ENCODE measurements at regions not wholly inside any gene's neighbourhood (a gene's known extent, or its start where the extent isn't known, plus 50 kb on each side); places are given as distances from the start of the nearest gene placed in this dataset.
A peak's percentile ranks its signal among the peaks of the same experiment; 100 is the strongest.

DNA sequence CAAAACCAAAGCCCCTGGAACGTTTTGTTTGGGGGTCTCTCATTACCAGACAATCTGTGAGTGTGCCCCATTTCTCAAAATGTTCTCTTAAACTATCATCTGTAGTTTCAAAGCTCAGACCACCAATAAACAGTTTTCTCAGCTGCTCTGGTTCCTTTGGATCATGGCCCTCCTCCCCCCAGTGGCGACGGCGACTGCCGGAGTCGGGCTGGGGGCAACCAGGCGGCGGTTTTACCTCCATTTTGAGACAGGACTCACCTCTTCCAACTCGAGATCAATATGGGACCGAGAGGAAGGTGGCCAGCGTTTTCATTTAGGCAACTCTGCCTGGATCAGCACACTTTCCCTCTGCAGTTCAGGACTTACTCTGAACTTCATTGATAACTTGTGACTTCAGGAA is 141.5 kb upstream of the ZNF32 start:
- ATAC-seq (ENCODE audit: low read depth) (no peak), DNase-seq (ENCODE audit: low spot score) (no peak)
- TF ChIP-seq, protein P1, sequence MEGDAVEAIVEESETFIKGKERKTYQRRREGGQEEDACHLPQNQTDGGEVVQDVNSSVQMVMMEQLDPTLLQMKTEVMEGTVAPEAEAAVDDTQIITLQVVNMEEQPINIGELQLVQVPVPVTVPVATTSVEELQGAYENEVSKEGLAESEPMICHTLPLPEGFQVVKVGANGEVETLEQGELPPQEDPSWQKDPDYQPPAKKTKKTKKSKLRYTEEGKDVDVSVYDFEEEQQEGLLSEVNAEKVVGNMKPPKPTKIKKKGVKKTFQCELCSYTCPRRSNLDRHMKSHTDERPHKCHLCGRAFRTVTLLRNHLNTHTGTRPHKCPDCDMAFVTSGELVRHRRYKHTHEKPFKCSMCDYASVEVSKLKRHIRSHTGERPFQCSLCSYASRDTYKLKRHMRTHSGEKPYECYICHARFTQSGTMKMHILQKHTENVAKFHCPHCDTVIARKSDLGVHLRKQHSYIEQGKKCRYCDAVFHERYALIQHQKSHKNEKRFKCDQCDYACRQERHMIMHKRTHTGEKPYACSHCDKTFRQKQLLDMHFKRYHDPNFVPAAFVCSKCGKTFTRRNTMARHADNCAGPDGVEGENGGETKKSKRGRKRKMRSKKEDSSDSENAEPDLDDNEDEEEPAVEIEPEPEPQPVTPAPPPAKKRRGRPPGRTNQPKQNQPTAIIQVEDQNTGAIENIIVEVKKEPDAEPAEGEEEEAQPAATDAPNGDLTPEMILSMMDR (IDR thresholded peaks at IDR 0.05; ENCODE audit: poor library complexity, severe bottlenecking): no peak
- H3K36me3 ChIP-seq (ENCODE audit: low read depth): no peaks in the 10 kb centered on the region
- no peak overlapping the region for H3K27ac ChIP-seq (ENCODE audit: poor library complexity, severe bottlenecking)
- no peaks in the 10 kb centered on the region for H3K27me3 ChIP-seq (ENCODE audit: insufficient read depth, poor library complexity, severe bottlenecking)
- no peaks in the 10 kb centered on the region for H3K9me3 ChIP-seq (ENCODE audit: severe bottlenecking)
- H3K4me1 ChIP-seq (ENCODE audit: insufficient read depth, poor library complexity, severe bottlenecking): no peaks in the 10 kb centered on the region
- H3K4me3 ChIP-seq (ENCODE audit: severe bottlenecking): no peak overlapping the region

DNA sequence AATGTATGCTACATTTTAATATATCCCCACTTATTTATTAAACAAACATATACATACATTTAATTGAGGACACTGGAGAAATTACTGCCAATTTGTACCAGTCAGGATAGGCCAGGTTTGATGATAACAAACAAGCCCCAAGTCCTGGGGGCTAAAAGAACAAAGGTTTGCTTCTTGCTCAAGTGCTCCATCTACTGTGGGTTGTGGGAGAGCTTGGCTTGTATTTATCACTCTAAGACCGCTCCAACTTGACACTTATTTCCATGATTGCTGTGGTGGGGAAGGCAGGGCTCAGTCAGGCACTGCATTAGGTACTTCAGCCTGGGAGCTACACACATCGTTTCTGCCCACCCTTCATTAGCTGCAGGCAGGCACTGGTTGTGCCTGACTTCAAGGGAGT is 136.6 kb upstream of the ZNF32 start:
- DNase-seq (ENCODE audit: low spot score): no peak

DNA sequence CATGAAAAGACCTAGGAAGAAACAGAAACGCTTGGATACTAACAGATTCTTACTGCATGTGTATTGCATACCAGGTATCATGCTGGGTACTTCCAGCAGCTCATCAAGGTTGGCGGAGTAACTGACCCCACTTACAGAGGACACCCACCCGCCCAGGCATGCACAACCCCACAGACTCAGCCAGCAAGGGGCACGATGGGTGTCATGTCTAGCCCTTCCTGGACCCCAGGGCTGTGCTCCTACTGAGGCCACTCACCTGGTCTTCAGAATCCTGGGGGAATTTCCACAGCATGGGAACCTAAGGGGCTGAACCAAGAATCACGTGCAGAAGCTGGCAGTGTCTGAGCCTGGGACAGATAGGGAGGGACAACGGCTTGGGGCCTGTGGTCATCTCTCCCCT is 134.1 kb upstream of the ZNF32 start:
- TF ChIP-seq, protein P1 (IDR thresholded peaks at IDR 0.05; ENCODE audit: poor library complexity, severe bottlenecking): no peak
- no peaks in the 10 kb centered on the region for H3K4me1 ChIP-seq (ENCODE audit: insufficient read depth, poor library complexity, severe bottlenecking)
- H3K9me3 ChIP-seq (ENCODE audit: severe bottlenecking): no peaks in the 10 kb centered on the region
- no peak for DNase-seq (ENCODE audit: low spot score)
- no peak for ATAC-seq (ENCODE audit: low read depth)
- H3K27me3 ChIP-seq (ENCODE audit: insufficient read depth, poor library complexity, severe bottlenecking): no peaks in the 10 kb centered on the region
- no peaks in the 10 kb centered on the region for H3K36me3 ChIP-seq (ENCODE audit: low read depth)
- no peak overlapping the region for H3K27ac ChIP-seq (ENCODE audit: poor library complexity, severe bottlenecking)
- no peak overlapping the region for H3K4me3 ChIP-seq (ENCODE audit: severe bottlenecking)

More for the DNA sequence above, 136.6 kb upstream of the ZNF32 start:
- Histone ChIP-seq H3K9me3 (ENCODE audit: severe bottlenecking) (no peaks in the 10 kb centered on the region), H3K36me3 (ENCODE audit: low read depth) (no peaks in the 10 kb centered on the region), H3K4me1 (ENCODE audit: insufficient read depth, poor library complexity, severe bottlenecking) (no peaks in the 10 kb centered on the region), H3K27me3 (ENCODE audit: insufficient read depth, poor library complexity, severe bottlenecking) (no peaks in the 10 kb centered on the region), H3K27ac (ENCODE audit: poor library complexity, severe bottlenecking) (no peak overlapping the region), H3K4me3 (ENCODE audit: severe bottlenecking) (no peak overlapping the region)
- ATAC-seq (ENCODE audit: low read depth): no peak
- TF ChIP-seq, protein P1 (IDR thresholded peaks at IDR 0.05; ENCODE audit: poor library complexity, severe bottlenecking): peak; percentile 28

DNA sequence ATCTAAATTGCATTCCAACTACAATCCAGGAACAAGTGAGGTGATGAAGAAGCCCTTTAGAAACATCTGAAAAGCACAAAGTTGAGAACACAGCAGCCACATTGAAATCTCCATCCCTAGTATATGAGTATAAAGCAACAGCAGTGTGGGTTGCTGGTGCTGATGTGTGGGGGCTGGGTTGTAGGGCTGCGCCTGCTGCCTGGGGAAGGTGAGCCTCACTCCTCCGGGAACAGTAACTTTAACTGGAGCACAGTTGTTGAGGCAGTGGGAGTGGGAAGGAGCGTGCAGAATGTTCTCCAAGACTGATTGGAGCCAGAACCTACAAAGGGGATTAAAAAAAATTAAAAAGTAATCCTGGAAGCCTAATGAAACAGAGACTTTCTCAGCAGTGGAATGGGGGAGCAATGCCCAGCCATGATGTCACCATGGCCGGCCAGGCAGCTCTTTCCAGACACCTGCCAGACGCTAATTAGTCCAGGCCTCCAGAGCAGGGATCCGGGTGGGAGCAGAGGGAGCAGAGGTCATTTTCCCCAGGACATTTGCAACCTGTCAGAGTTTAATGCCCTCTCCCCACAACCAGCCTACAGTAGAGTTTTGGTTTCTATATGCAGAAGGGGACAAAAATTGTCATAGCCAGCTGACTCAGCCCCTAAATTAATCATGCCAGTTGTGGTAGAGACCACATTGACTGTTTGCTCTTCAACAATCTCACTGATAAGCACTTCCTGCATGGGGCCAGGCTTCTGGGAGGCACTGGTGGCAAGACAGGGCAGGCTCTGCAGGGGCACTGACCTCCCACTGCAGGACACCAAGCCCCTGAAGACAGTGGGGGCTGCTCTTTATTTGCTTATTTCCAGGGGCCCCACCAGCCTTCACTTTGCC is 133.0 kb upstream of the ZNF32 start:
- H3K27ac ChIP-seq (ENCODE audit: poor library complexity, severe bottlenecking): no peak overlapping the region
- no peaks in the 10 kb centered on the region for H3K36me3 ChIP-seq (ENCODE audit: low read depth)
- ATAC-seq (ENCODE audit: low read depth) (no peak), DNase-seq (ENCODE audit: low spot score) (no peak)
- H3K27me3 ChIP-seq (ENCODE audit: insufficient read depth, poor library complexity, severe bottlenecking): no peaks in the 10 kb centered on the region
- H3K4me1 ChIP-seq (ENCODE audit: insufficient read depth, poor library complexity, severe bottlenecking): no peaks in the 10 kb centered on the region
- no peaks in the 10 kb centered on the region for H3K9me3 ChIP-seq (ENCODE audit: severe bottlenecking)
- H3K4me3 ChIP-seq (ENCODE audit: severe bottlenecking): no peak overlapping the region
- TF ChIP-seq, protein P1 (IDR thresholded peaks at IDR 0.05; ENCODE audit: poor library complexity, severe bottlenecking): no peak

DNA sequence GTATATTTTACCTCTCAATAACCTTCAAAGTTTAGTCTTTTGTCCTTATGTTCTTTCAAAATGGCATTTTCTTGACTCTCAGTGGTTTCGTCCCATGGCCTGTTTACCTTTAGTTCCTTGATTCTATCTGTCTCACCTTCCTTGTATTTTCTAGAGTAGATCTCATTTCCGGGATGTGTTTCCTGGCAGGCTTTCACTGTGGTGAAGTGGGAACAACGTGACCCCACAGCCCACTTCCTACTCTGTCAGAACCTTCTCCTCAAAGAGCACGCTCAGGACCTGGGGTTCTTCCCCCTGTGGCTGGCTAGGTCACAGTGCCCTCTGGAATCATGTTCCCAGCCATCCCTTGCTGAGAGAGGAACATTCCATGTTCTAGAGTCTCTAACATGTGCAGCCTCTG is 129.9 kb upstream of the ZNF32 start:
- H3K4me1 ChIP-seq (ENCODE audit: insufficient read depth, poor library complexity, severe bottlenecking): no peaks in the 10 kb centered on the region
- TF ChIP-seq, protein P1 (IDR thresholded peaks at IDR 0.05; ENCODE audit: poor library complexity, severe bottlenecking): no peak
- no peaks in the 10 kb centered on the region for H3K27me3 ChIP-seq (ENCODE audit: insufficient read depth, poor library complexity, severe bottlenecking)
- no peak overlapping the region for H3K4me3 ChIP-seq (ENCODE audit: severe bottlenecking)
- H3K36me3 ChIP-seq (ENCODE audit: low read depth): no peaks in the 10 kb centered on the region
- DNase-seq (ENCODE audit: low spot score): no peak
- H3K27ac ChIP-seq (ENCODE audit: poor library complexity, severe bottlenecking): no peak overlapping the region
- no peaks in the 10 kb centered on the region for H3K9me3 ChIP-seq (ENCODE audit: severe bottlenecking)
- no peak for ATAC-seq (ENCODE audit: low read depth)

Data from RWPE2 (cell line).